ENCODE measurements at regions not wholly inside any gene's neighbourhood (a gene's known extent, or its start where the extent isn't known, plus 50 kb on each side); places are given as distances from the start of the nearest gene placed in this dataset.

DNA sequence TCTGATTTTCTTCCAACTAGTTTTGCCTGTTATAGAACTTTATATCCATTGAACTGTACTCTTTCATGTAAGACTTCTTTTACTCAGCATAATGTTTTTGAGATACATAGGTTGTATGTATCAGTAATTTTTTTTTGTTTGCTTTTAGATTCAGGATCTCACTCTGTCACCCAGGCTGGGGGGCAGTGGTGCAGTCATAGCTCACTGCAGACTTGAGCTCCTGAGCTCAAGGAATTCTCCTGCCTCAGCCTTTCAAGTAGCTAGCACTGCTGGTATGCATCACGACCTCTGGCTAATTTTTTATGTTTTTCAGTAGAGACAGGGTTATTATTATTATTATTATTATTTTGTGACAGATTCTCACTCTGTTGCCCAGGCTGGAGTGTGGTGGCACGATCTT lies 65.0 kb upstream of the DDHD1 start:
- TF ChIP-seq, protein P1, sequence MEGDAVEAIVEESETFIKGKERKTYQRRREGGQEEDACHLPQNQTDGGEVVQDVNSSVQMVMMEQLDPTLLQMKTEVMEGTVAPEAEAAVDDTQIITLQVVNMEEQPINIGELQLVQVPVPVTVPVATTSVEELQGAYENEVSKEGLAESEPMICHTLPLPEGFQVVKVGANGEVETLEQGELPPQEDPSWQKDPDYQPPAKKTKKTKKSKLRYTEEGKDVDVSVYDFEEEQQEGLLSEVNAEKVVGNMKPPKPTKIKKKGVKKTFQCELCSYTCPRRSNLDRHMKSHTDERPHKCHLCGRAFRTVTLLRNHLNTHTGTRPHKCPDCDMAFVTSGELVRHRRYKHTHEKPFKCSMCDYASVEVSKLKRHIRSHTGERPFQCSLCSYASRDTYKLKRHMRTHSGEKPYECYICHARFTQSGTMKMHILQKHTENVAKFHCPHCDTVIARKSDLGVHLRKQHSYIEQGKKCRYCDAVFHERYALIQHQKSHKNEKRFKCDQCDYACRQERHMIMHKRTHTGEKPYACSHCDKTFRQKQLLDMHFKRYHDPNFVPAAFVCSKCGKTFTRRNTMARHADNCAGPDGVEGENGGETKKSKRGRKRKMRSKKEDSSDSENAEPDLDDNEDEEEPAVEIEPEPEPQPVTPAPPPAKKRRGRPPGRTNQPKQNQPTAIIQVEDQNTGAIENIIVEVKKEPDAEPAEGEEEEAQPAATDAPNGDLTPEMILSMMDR (IDR thresholded peaks at IDR 0.05; ENCODE audit: control extremely low read depth in 1 of 3, insufficient read depth in 1 of 3, low read depth in 1 of 3, low read length in 3 of 3): no peak
- TF ChIP-seq, protein P2, sequence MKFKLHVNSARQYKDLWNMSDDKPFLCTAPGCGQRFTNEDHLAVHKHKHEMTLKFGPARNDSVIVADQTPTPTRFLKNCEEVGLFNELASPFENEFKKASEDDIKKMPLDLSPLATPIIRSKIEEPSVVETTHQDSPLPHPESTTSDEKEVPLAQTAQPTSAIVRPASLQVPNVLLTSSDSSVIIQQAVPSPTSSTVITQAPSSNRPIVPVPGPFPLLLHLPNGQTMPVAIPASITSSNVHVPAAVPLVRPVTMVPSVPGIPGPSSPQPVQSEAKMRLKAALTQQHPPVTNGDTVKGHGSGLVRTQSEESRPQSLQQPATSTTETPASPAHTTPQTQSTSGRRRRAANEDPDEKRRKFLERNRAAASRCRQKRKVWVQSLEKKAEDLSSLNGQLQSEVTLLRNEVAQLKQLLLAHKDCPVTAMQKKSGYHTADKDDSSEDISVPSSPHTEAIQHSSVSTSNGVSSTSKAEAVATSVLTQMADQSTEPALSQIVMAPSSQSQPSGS (IDR thresholded peaks at IDR 0.05; ENCODE audit: low read length): no peak
- TF ChIP-seq CBX8 (IDR thresholded peaks at IDR 0.05; ENCODE audit: borderline replicate concordance, low read depth, low read length) (no peak), CHD1 (IDR thresholded peaks at IDR 0.05; ENCODE audit: low read depth, low read length) (no peak), YY1 (IDR thresholded peaks at IDR 0.05; ENCODE audit: low read depth, low read length) (no peak), BRCA1 (IDR thresholded peaks at IDR 0.05; ENCODE audit: low read depth, low read length) (no peak), EZH2 (IDR thresholded peaks at IDR 0.05; ENCODE audit: low read depth, low read length, severe bottlenecking) (no peak), RFX5 (IDR thresholded peaks at IDR 0.05; ENCODE audit: borderline replicate concordance, low read depth, low read length) (no peak), SAP30 (IDR thresholded peaks at IDR 0.05; ENCODE audit: insufficient read depth, insufficient replicate concordance, low read length) (no peak), POLR2AphosphoS5 (IDR thresholded peaks at IDR 0.05; ENCODE audit: low read depth, low read length) (no peak), EP300 (IDR thresholded peaks at IDR 0.05; ENCODE audit: borderline replicate concordance in 1 of 2, low read depth in 2 of 2, low read length in 2 of 2) (no peak), RAD21 (IDR thresholded peaks at IDR 0.05 in 1 of 2, conservative IDR thresholded peaks at IDR 0.05 in 1 of 2; ENCODE audit: low read depth in 2 of 2, low read length in 2 of 2) (no peak)
- TF ChIP-seq, protein P3, sequence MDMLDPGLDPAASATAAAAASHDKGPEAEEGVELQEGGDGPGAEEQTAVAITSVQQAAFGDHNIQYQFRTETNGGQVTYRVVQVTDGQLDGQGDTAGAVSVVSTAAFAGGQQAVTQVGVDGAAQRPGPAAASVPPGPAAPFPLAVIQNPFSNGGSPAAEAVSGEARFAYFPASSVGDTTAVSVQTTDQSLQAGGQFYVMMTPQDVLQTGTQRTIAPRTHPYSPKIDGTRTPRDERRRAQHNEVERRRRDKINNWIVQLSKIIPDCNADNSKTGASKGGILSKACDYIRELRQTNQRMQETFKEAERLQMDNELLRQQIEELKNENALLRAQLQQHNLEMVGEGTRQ (IDR thresholded peaks at IDR 0.05; ENCODE audit: low read length): no peak

All from H1 (cell line).